Skeletal muscle satellite cell (primary cell): ENCODE measurements at regions not wholly inside any gene's neighbourhood (a gene's known extent, or its start where the extent isn't known, plus 50 kb on each side); places are given as distances from the start of the nearest gene placed in this dataset.

Source experiments
- H3K27me3 ChIP-seq: 2 replicates; pipeline ENCODE4 v1.7.0; 2013; ENCODE audit warnings: low read length; ENCODE audit not compliant: control insufficient read depth, insufficient read depth
- H3K36me3 ChIP-seq: 2 replicates; pipeline ENCODE4 v1.7.0; 2013; ENCODE audit warnings: mild to moderate bottlenecking, control low read depth, low read length; ENCODE audit not compliant: insufficient read depth
- H3K4me1 ChIP-seq: 2 replicates; pipeline ENCODE4 v1.7.0; 2013; ENCODE audit warnings: low read length; ENCODE audit not compliant: control insufficient read depth, insufficient read depth
- H3K4me2 ChIP-seq: 2 replicates; pipeline ENCODE4 v1.7.0; 2013; ENCODE audit warnings: mild to moderate bottlenecking, low read length
- H3K4me3 ChIP-seq: 2 replicates; pipeline ENCODE4 v1.7.0; 2013; ENCODE audit warnings: low read length
- H3K9ac ChIP-seq: 2 replicates; pipeline ENCODE4 v1.7.0; 2013; ENCODE audit warnings: mild to moderate bottlenecking, low read depth, low read length, moderate library complexity
- H3K9me3 ChIP-seq: replicated peaks from 2 replicates; pipeline ENCODE4 v1.7.0; 2013; ENCODE audit warnings: mild to moderate bottlenecking, control low read depth, low read length

GRCh38 chrX:14476205-14476604, 53.1 kb upstream of the GLRA2 start:
- peaks cover 4% of the 10 kb centered on the region for H3K9me3 ChIP-seq
- H3K9ac ChIP-seq, result no peak overlapping the region
- no peaks in the 10 kb centered on the region for H3K36me3 ChIP-seq
- H3K27me3 ChIP-seq, result no peaks in the 10 kb centered on the region
- H3K4me3 ChIP-seq, result no peak overlapping the region
- H3K4me1 ChIP-seq, result no peaks in the 10 kb centered on the region
- no peak overlapping the region for H3K4me2 ChIP-seq

GRCh38 chrX:14449773-14450172, 79.6 kb upstream of the GLRA2 start:
- no peaks in the 10 kb centered on the region for H3K36me3 ChIP-seq
- H3K4me2 ChIP-seq, result no peak overlapping the region
- no peak overlapping the region for H3K9ac ChIP-seq
- H3K4me3 ChIP-seq, result no peak overlapping the region
- H3K4me1 ChIP-seq, result no peaks in the 10 kb centered on the region
- H3K27me3 ChIP-seq, result no peaks in the 10 kb centered on the region
- peaks cover 3% of the 10 kb centered on the region for H3K9me3 ChIP-seq

GRCh38 chrX:14448406-14448805, 80.9 kb upstream of the GLRA2 start:
- Histone ChIP-seq H3K9me3 (peaks cover 3% of the 10 kb centered on the region), H3K4me2 (no peak overlapping the region), H3K9ac (no peak overlapping the region), H3K36me3 (no peaks in the 10 kb centered on the region), H3K4me1 (no peaks in the 10 kb centered on the region), H3K4me3 (no peak overlapping the region), H3K27me3 (no peaks in the 10 kb centered on the region)

- Histone ChIP-seq H3K27me3 (no peaks in the 10 kb centered on the region), H3K9me3 (peaks cover 3% of the 10 kb centered on the region), H3K9ac (no peak overlapping the region), H3K4me2 (no peak overlapping the region), H3K4me3 (no peak overlapping the region), H3K4me1 (no peaks in the 10 kb centered on the region), H3K36me3 (no peaks in the 10 kb centered on the region)
Measured at GRCh38 chrX:14440106-14440505, 89.2 kb upstream of the GLRA2 start.

GRCh38 chrX:14427614-14428013, 101.7 kb upstream of the GLRA2 start:
- no peaks in the 10 kb centered on the region for H3K9me3 ChIP-seq
- no peaks in the 10 kb centered on the region for H3K36me3 ChIP-seq
- H3K27me3 ChIP-seq, result no peaks in the 10 kb centered on the region
- no peak overlapping the region for H3K9ac ChIP-seq
- H3K4me1 ChIP-seq, result no peaks in the 10 kb centered on the region
- no peak overlapping the region for H3K4me2 ChIP-seq
- H3K4me3 ChIP-seq, result no peak overlapping the region

GRCh38 chrX:14420841-14421240, 108.5 kb upstream of the GLRA2 start:
- no peaks in the 10 kb centered on the region for H3K36me3 ChIP-seq
- H3K4me2 ChIP-seq, result no peak overlapping the region
- no peaks in the 10 kb centered on the region for H3K4me1 ChIP-seq
- no peak overlapping the region for H3K9ac ChIP-seq
- no peak overlapping the region for H3K4me3 ChIP-seq
- H3K9me3 ChIP-seq, result no peaks in the 10 kb centered on the region
- no peaks in the 10 kb centered on the region for H3K27me3 ChIP-seq

- H3K9ac ChIP-seq, result no peak overlapping the region
- H3K9me3 ChIP-seq, result no peaks in the 10 kb centered on the region
- no peak overlapping the region for H3K4me3 ChIP-seq
- H3K36me3 ChIP-seq, result no peaks in the 10 kb centered on the region
- no peak overlapping the region for H3K4me2 ChIP-seq
- no peaks in the 10 kb centered on the region for H3K27me3 ChIP-seq
- H3K4me1 ChIP-seq, result no peaks in the 10 kb centered on the region
Measured at GRCh38 chrX:14412686-14413085, 116.7 kb upstream of the GLRA2 start.

GRCh38 chrX:14411326-14411725, 118.0 kb upstream of the GLRA2 start:
- Histone ChIP-seq H3K4me1 (no peaks in the 10 kb centered on the region), H3K4me3 (no peak overlapping the region), H3K27me3 (no peaks in the 10 kb centered on the region), H3K4me2 (no peak overlapping the region), H3K9me3 (no peaks in the 10 kb centered on the region), H3K36me3 (no peaks in the 10 kb centered on the region), H3K9ac (no peak overlapping the region)

- Histone ChIP-seq H3K4me1 (no peaks in the 10 kb centered on the region), H3K4me2 (no peak overlapping the region), H3K27me3 (no peaks in the 10 kb centered on the region), H3K9ac (no peak overlapping the region), H3K36me3 (no peaks in the 10 kb centered on the region), H3K9me3 (no peaks in the 10 kb centered on the region), H3K4me3 (no peak overlapping the region)
Measured at GRCh38 chrX:14409341-14409740, 120.0 kb upstream of the GLRA2 start.

GRCh38 chrX:14406225-14406624, 123.1 kb upstream of the GLRA2 start:
- H3K4me1 ChIP-seq, result no peaks in the 10 kb centered on the region
- H3K9me3 ChIP-seq, result no peaks in the 10 kb centered on the region
- no peaks in the 10 kb centered on the region for H3K36me3 ChIP-seq
- H3K4me2 ChIP-seq, result no peak overlapping the region
- H3K4me3 ChIP-seq, result no peak overlapping the region
- H3K9ac ChIP-seq, result no peak overlapping the region
- H3K27me3 ChIP-seq, result no peaks in the 10 kb centered on the region

GRCh38 chrX:14398725-14399124, 130.6 kb upstream of the GLRA2 start:
- H3K4me3 ChIP-seq, result no peak overlapping the region
- H3K9me3 ChIP-seq, result no peaks in the 10 kb centered on the region
- no peaks in the 10 kb centered on the region for H3K27me3 ChIP-seq
- no peak overlapping the region for H3K4me2 ChIP-seq
- H3K4me1 ChIP-seq, result no peaks in the 10 kb centered on the region
- H3K36me3 ChIP-seq, result no peaks in the 10 kb centered on the region
- H3K9ac ChIP-seq, result no peak overlapping the region

GRCh38 chrX:14389682-14390081, 139.7 kb upstream of the GLRA2 start:
- Histone ChIP-seq H3K4me2 (no peak overlapping the region), H3K4me3 (no peak overlapping the region), H3K27me3 (no peaks in the 10 kb centered on the region), H3K36me3 (no peaks in the 10 kb centered on the region), H3K4me1 (no peaks in the 10 kb centered on the region), H3K9me3 (no peaks in the 10 kb centered on the region), H3K9ac (no peak overlapping the region)
